Neural cell (in vitro differentiated cells): ENCODE measurements at regions not wholly inside any gene's neighbourhood (a gene's known extent, or its start where the extent isn't known, plus 50 kb on each side); places are given as distances from the start of the nearest gene placed in this dataset.

Experiments
- H2AFZ ChIP-seq: fragments of 200-600, 300-800 bp; sonication (generic), shearing (Covaris generic); 2 replicates; pipeline ENCODE4 v1.6.0; 2014; ENCODE audit warnings: low read depth, mild to moderate bottlenecking, antibody characterized with exemption, low read length, moderate library complexity
- H3F3A ChIP-seq: fragments of 200-600 bp; shearing (Covaris generic); 2 replicates; pipeline ENCODE4 v1.6.1; 2016; ENCODE audit warnings: mild to moderate bottlenecking, moderate library complexity, mixed read lengths, antibody characterized with exemption, low read length; ENCODE audit not compliant: insufficient read depth, poor library complexity, severe bottlenecking
- H3K27ac ChIP-seq: fragments of 200-600, 300-800 bp; sonication (generic), shearing (Covaris generic); 2 replicates; pipeline ENCODE4 v1.5.1; 2014; ENCODE audit warnings: mild to moderate bottlenecking, low read length, moderate library complexity
- H3K27me3 ChIP-seq: fragments of 300-800, 200-600 bp; sonication (generic), shearing (Covaris generic); 2 replicates; pipeline ENCODE4 v1.6.0; 2014; ENCODE audit warnings: mild to moderate bottlenecking, low read depth, low read length, moderate library complexity; ENCODE audit not compliant: insufficient read depth
- H3K36me3 ChIP-seq: fragments of 300-800, 200-600 bp; sonication (generic), shearing (Covaris generic); 2 replicates; pipeline ENCODE4 v1.5.1; 2014; ENCODE audit warnings: mild to moderate bottlenecking, antibody characterized with exemption, low read length, moderate library complexity; ENCODE audit not compliant: insufficient read depth
- H3K4me2 ChIP-seq: fragments of 300-800, 200-600 bp; sonication (generic), shearing (Covaris generic); 2 replicates; pipeline ENCODE4 v1.6.0; 2014; ENCODE audit warnings: mild to moderate bottlenecking, low read length
- H3K4me3 ChIP-seq: fragments of 300-800, 200-600 bp; sonication (generic), shearing (Covaris generic); 2 replicates; pipeline ENCODE4 v1.5.1; 2014; ENCODE audit warnings: mild to moderate bottlenecking, low read length, moderate library complexity
- H3K79me2 ChIP-seq: fragments of 200-600 bp; shearing (Covaris generic); replicated peaks from 2 replicates; pipeline ENCODE4 v1.6.0; 2014; ENCODE audit warnings: mild to moderate bottlenecking, low read length, moderate library complexity; ENCODE audit not compliant: insufficient read depth
- H3K9ac ChIP-seq: fragments of 300-800, 200-600 bp; sonication (generic), shearing (Covaris generic); 2 replicates; pipeline ENCODE4 v1.6.1; 2016; ENCODE audit warnings: mild to moderate bottlenecking, low read length, mixed read lengths
- H3K9me2 ChIP-seq: fragments of 200-600 bp; shearing (Covaris generic); 2 replicates; pipeline ENCODE4 v1.6.1; 2016; ENCODE audit warnings: mild to moderate bottlenecking, low read length, mixed read lengths; ENCODE audit not compliant: insufficient read depth
- H3K9me3 ChIP-seq: fragments of 200-600, 300-800 bp; sonication (generic), shearing (Covaris generic); 2 replicates; pipeline ENCODE4 v1.6.1; 2016; ENCODE audit warnings: mild to moderate bottlenecking, mixed run types, low read length, moderate library complexity, mixed read lengths
- H4K20me1 ChIP-seq: fragments of 200-600 bp; shearing (Covaris generic); 2 replicates; pipeline ENCODE4 v1.6.1; 2016; ENCODE audit warnings: mild to moderate bottlenecking, mixed run types; ENCODE audit not compliant: insufficient read depth
- CTCF ChIP-seq: fragments of 450-650 bp; IDR thresholded peaks from 2 replicates; pipeline ENCODE4 v1.5.1; 2014; ENCODE audit warnings: antibody characterized with exemption, mild to moderate bottlenecking, moderate library complexity; ENCODE audit not compliant: poor library complexity, severe bottlenecking
- EP300 ChIP-seq: fragments of 450-650 bp; conservative IDR thresholded peaks from 2 replicates; pipeline ENCODE4 v1.6.1; 2014; ENCODE audit warnings: antibody characterized with exemption, mild to moderate bottlenecking, moderate library complexity; ENCODE audit not compliant: poor library complexity, severe bottlenecking
- EZH2 ChIP-seq: fragments of 200-600, 300-800 bp; shearing (Covaris generic), sonication (generic); IDR thresholded peaks from 2 replicates; pipeline ENCODE4 v1.6.1; 2014; ENCODE audit warnings: antibody characterized with exemption, low read length, borderline replicate concordance, mild to moderate bottlenecking; ENCODE audit not compliant: insufficient read depth, poor library complexity, severe bottlenecking
- MXI1 ChIP-seq: fragments of 450-650 bp; conservative IDR thresholded peaks from 2 replicates; pipeline ENCODE4 v1.6.1; 2014; ENCODE audit warnings: antibody characterized with exemption, mild to moderate bottlenecking; ENCODE audit not compliant: poor library complexity, severe bottlenecking
- POLR2AphosphoS5 ChIP-seq: IDR thresholded peaks from 2 replicates; pipeline ENCODE4 v1.6.1; 2012
- RAD21 ChIP-seq: fragments of 450-650 bp; conservative IDR thresholded peaks from 2 replicates; pipeline ENCODE4 v1.6.1; 2014; ENCODE audit warnings: antibody characterized with exemption, mild to moderate bottlenecking, moderate library complexity
- SMC3 ChIP-seq: fragments of 450-650 bp; conservative IDR thresholded peaks from 2 replicates; pipeline ENCODE4 v1.6.1; 2014; ENCODE audit warnings: antibody characterized with exemption, mild to moderate bottlenecking, moderate library complexity; ENCODE audit not compliant: poor library complexity
- TAF1 ChIP-seq: IDR thresholded peaks from 2 replicates; pipeline ENCODE4 v1.6.1; 2012; ENCODE audit warnings: low read depth
- TF ChIP-seq, protein P1 (sequence below): IDR thresholded peaks from 2 replicates; pipeline ENCODE4 v1.6.1; 2012; ENCODE audit warnings: borderline replicate concordance

DNA sequence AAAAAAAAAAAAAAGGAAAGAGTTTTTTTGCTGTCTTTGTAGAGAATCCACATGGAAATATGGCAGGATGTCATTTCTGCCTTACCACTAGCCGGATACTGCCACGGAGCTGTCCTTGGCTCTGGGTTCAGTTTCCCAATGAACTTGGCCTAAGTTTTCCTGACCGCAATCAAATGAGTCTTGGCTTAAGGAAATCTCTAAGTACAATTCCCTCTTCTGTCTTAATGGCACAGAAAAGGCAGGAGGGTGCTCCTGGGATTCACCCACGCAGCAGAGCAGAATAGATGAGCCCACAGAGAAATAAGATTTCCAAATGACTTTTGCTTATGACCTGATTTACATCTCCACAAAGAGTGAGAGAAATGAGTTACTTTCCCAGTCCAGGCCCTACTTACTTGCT is 284.0 kb upstream of the VLDLR start:
- Histone ChIP-seq H3K4me2 (no peak overlapping the region), H3K79me2 (no peaks in the 10 kb centered on the region), H3F3A (no peaks in the 10 kb centered on the region), H4K20me1 (no peaks in the 10 kb centered on the region), H3K9me3 (no peaks in the 10 kb centered on the region), H3K4me3 (no peak overlapping the region), H2AFZ (no peak overlapping the region), H3K36me3 (no peaks in the 10 kb centered on the region), H3K27ac (no peak overlapping the region), H3K27me3 (no peaks in the 10 kb centered on the region), H3K9me2 (no peaks in the 10 kb centered on the region), H3K9ac (no peak overlapping the region)
- no peak for TF ChIP-seq TAF1
- TF ChIP-seq RAD21, result no peak
- no peak for TF ChIP-seq MXI1
- no peak for TF ChIP-seq EP300
- no peak for TF ChIP-seq CTCF
- no peak for TF ChIP-seq SMC3
- TF ChIP-seq EZH2, result no peak
- no peak for TF ChIP-seq POLR2AphosphoS5
- TF ChIP-seq, protein P1, sequence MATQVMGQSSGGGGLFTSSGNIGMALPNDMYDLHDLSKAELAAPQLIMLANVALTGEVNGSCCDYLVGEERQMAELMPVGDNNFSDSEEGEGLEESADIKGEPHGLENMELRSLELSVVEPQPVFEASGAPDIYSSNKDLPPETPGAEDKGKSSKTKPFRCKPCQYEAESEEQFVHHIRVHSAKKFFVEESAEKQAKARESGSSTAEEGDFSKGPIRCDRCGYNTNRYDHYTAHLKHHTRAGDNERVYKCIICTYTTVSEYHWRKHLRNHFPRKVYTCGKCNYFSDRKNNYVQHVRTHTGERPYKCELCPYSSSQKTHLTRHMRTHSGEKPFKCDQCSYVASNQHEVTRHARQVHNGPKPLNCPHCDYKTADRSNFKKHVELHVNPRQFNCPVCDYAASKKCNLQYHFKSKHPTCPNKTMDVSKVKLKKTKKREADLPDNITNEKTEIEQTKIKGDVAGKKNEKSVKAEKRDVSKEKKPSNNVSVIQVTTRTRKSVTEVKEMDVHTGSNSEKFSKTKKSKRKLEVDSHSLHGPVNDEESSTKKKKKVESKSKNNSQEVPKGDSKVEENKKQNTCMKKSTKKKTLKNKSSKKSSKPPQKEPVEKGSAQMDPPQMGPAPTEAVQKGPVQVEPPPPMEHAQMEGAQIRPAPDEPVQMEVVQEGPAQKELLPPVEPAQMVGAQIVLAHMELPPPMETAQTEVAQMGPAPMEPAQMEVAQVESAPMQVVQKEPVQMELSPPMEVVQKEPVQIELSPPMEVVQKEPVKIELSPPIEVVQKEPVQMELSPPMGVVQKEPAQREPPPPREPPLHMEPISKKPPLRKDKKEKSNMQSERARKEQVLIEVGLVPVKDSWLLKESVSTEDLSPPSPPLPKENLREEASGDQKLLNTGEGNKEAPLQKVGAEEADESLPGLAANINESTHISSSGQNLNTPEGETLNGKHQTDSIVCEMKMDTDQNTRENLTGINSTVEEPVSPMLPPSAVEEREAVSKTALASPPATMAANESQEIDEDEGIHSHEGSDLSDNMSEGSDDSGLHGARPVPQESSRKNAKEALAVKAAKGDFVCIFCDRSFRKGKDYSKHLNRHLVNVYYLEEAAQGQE, result no peak

- Histone ChIP-seq H3K27ac (no peak overlapping the region), H3K9me3 (no peaks in the 10 kb centered on the region), H2AFZ (no peak overlapping the region), H3K27me3 (no peaks in the 10 kb centered on the region), H3K9ac (no peak overlapping the region), H4K20me1 (no peaks in the 10 kb centered on the region), H3K79me2 (no peaks in the 10 kb centered on the region), H3K9me2 (no peaks in the 10 kb centered on the region), H3K4me2 (no peak overlapping the region), H3K4me3 (no peak overlapping the region), H3K36me3 (no peaks in the 10 kb centered on the region), H3F3A (no peaks in the 10 kb centered on the region)
- TF ChIP-seq RAD21 (no peak), SMC3 (no peak), EZH2 (no peak)
These were observed 282.7 kb upstream of the VLDLR start for GRCh38 chr9:2338777-2339365.
